Renal cortical epithelial cell (primary cell): ENCODE measurements at regions not wholly inside any gene's neighbourhood (a gene's known extent, or its start where the extent isn't known, plus 50 kb on each side); places are given as distances from the start of the nearest gene placed in this dataset.
A peak's percentile ranks its signal among the peaks of the same experiment; 100 is the strongest.

Experiments
- DNase-seq: peaks from one replicate; pipeline ENCODE4 v3.0.0-alpha.2; 2011; ENCODE audit warnings: low read depth

DNA sequence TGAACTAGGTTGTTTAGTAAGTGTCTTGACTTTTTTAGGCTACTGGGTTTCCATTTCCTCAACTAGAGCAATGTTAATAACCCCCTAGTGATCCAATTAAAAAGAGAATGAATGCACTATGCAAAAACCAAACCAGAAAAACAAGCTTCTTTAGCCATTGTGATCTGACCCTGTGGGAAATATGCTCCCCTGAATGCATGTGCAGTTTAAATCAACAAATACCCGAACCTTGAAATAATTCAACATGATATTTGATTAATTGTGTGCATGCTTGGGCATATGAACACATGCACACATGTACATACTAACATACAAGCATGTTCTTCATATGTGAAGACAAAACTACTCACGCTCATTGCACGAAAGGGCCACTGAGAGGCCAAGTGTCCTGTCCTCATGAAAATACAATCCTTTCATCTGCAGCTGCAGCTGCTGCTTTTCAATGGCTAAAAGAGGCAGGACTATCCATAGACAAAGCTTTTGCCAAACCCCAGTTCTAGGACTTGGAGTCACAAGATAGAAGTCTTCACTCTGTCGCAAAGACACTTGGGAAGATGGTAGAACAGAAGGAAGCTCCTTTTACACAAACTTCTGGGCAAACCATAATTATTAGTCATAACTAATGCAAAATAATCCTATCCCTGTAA lies 207.1 kb upstream of the POU3F2 start:
- no peak for DNase-seq

GRCh38 chr6:98633886-98634285 lies 200.5 kb upstream of the POU3F2 start:
- DNase-seq = peak; percentile 11

- no peak for DNase-seq
Observed at GRCh38 chr6:98634569-98634968, 199.8 kb upstream of the POU3F2 start.

- DNase-seq = no peak
Observed at GRCh38 chr6:98635191-98635590, 199.2 kb upstream of the POU3F2 start.

GRCh38 chr6:98636941-98637340 lies 197.4 kb upstream of the POU3F2 start:
- DNase-seq = no peak

DNA sequence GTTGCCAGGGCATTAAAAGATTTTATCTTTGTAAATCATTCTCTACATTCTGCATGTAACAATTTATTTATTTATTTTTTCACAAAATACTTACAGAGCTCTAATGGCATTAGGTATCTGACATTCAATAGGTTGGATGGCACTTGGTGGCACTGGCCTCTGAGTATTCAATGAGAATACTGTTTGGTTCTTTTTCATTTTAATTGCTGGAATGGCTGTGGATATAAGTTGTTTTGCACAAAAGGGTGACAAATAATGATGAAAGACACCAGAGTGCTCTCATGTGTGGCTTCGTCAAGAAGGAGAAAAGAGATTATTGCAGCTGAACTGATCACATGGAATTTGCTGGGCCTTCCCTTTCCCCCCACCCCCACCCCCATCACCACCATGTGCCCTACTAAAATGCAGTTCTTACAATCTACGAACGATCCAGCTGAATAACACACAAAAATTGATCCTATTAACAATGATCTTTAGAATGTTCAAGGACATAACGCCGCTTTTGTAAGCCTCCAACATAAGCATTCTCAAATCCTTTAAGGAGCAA lies 195.2 kb upstream of the POU3F2 start:
- no peak for DNase-seq

- no peak for DNase-seq
Observed at GRCh38 chr6:98640366-98640765, 194.0 kb upstream of the POU3F2 start.

GRCh38 chr6:98641949-98642719 lies 192.2 kb upstream of the POU3F2 start:
- no peak for DNase-seq

DNA sequence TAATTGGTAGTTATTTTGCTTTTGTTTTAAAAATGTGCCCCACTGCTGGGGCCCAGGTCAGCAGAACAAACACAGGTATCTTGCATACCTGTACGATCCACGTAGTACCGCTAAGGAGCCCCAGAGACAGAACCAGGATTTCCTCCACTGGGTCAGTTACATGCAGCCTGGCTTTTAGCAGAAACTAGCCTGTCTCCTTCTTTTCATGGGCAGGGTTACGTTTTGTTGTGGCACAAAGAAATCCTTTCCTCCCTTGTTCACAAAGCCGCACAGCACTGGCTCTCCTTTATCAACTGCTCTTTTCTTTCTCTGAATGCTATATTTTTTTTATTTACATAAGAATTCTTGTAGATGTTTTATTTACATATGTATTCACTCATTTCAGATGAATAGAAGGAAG lies 190.3 kb upstream of the POU3F2 start:
- no peak for DNase-seq

DNA sequence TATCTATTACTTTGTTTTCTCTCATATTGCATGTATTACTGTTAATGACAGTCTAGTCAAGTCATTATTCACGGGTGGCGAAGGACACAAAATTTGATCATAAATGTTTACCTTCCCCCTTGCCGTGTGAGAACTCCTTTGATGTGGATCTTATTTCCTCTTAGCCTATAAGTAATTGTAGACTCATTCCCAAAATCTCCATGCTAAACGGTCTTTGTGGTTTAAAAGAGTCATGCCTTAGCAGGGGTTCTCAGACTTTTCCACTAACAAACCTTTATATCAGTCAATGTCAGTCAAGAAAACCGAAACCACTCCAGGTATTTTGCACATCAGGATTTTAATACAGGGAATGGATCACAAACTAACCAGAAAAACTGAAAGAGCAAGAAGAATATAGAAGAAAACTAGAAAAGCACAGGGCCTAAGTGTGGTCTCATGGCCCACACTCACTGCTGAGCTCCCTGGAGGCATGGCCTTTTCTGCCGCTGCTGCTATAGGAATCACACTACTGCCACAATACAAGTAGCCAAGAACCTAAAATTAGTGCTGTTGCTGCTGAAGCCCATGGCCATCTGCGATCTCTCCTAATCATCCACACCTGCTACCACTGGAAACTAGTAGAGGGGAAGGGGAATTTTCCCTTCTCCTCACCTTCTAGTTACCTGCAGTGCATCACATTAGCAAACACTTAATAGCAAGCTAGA lies 186.0 kb upstream of the POU3F2 start:
- DNase-seq = no peak

GRCh38 chr6:98650941-98651340 lies 183.4 kb upstream of the POU3F2 start:
- DNase-seq = no peak

- peak; percentile 1 for DNase-seq
Observed at GRCh38 chr6:98653179-98653578, 181.2 kb upstream of the POU3F2 start.

GRCh38 chr6:98657764-98658163 lies 176.6 kb upstream of the POU3F2 start:
- peak; percentile 43 for DNase-seq

- no peak for DNase-seq
Observed at GRCh38 chr6:98669371-98669770, 165.0 kb upstream of the POU3F2 start.

DNA sequence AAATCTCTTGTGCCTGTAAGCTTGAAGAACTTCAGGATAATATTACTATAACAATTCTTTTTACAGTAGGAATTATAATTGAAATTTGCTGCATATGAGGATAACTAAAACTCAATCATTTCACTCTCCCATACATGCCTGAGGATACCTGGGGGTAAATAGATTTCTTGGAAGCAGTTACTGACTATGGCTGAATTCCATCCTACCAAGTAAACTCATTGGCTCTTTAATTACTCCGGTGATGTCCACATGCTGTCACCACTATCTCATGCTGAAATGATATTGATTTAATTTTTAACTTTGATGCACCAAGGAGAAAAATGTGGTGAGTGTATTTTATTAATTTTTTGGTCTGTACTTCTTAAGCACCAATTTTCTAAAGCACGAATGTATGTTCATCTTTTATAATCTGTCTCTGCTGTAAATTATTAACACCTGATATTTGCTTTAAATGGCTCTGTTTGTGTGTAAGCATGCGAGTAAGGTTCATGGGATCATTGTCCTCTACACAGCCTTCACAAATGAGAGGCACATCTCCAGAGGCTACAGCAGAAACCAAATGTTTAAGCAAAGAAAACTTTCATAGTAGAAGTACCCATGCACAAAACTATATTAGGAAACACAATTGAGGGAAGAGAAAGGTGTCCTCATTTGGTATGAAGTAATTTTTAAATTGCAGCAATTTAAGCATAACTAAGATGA lies 164.2 kb upstream of the POU3F2 start:
- no peak for DNase-seq

GRCh38 chr6:98672681-98673475 lies 161.5 kb upstream of the POU3F2 start:
- DNase-seq = no peak

GRCh38 chr6:98678481-98678880 lies 155.9 kb upstream of the POU3F2 start:
- no peak for DNase-seq

DNA sequence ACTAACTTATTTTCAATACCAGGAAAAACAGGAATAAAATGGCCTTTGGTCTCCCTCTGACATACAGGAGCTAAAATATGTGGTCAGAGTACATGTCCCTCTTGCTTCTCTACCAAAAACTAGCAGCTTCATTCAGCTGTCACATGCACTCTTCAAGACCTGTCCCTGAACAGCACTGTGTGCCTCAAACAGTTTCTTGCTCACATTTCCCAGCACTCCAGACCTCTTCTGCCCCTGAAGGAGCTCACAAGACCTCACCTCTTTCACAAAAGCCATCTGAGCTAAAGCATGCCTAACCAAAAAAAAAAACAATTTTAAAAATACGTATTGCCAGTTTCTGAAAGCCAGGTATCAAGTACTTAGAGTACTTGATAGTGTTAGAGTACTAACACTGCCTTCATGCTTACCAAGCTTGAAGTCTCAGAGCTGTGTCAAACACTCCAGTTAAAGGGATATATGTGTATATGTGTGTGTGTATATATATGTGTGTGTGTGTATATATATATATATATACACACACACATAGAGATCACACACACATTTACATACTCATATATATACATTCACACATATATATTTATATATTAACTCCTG lies 148.3 kb upstream of the POU3F2 start:
- no peak for DNase-seq

DNA sequence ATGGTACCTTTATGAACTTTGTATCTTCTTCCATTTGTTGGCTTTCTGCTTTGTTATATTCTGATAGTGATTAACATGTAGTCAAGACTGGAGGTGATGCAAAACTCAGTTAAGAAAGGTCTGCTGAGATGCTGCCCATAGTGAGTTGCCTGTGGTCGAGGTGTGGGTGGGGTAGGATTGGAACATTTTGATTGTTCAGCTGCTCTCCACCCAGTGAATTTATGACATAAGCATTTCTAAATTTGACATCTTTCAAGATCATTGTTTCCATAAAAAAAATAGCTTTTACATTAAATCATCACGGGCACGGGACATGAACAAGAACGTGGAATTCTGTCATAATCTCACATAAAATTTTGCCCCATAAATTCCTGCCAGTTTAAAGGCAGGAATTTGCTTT lies 146.6 kb upstream of the POU3F2 start:
- no peak for DNase-seq

GRCh38 chr6:98695091-98695801 lies 139.1 kb upstream of the POU3F2 start:
- DNase-seq = no peak
